ENCODE measurements at regions not wholly inside any gene's neighbourhood (a gene's known extent, or its start where the extent isn't known, plus 50 kb on each side); places are given as distances from the start of the nearest gene placed in this dataset.

DNA sequence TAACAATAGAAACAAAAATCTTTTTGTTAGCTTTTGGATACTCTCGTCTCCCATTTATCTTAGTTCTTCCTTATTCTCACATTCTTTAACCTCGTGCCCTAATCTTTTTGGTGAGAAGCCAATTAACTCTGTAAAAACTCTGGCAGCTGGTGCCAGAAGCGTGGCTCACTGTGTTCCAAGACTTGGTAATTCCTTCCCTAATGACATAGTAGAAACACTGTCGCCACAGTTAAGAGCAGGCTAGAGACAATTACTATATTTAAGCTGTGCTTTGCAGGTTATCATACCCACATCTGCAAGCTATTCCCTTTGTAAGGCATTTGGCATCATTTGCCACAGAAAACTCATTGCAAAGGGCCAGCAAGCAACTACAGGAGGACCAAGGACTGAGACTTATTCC lies 160.9 kb upstream of the PIK3R1 start:
- TF ChIP-seq, protein P1, sequence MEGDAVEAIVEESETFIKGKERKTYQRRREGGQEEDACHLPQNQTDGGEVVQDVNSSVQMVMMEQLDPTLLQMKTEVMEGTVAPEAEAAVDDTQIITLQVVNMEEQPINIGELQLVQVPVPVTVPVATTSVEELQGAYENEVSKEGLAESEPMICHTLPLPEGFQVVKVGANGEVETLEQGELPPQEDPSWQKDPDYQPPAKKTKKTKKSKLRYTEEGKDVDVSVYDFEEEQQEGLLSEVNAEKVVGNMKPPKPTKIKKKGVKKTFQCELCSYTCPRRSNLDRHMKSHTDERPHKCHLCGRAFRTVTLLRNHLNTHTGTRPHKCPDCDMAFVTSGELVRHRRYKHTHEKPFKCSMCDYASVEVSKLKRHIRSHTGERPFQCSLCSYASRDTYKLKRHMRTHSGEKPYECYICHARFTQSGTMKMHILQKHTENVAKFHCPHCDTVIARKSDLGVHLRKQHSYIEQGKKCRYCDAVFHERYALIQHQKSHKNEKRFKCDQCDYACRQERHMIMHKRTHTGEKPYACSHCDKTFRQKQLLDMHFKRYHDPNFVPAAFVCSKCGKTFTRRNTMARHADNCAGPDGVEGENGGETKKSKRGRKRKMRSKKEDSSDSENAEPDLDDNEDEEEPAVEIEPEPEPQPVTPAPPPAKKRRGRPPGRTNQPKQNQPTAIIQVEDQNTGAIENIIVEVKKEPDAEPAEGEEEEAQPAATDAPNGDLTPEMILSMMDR (IDR thresholded peaks at IDR 0.05) = no peak
- TF ChIP-seq POLR2A (IDR thresholded peaks at IDR 0.05) (no peak), EP300 (IDR thresholded peaks at IDR 0.05) (no peak)

Data from stomach (tissue), 4 donors.